HG02884 (cell line): ENCODE measurements at regions not wholly inside any gene's neighbourhood (a gene's known extent, or its start where the extent isn't known, plus 50 kb on each side); places are given as distances from the start of the nearest gene placed in this dataset.
"Not testable (repeated sequence)": the region's sequence is repeated elsewhere in the genome, so short reads cannot be mapped to it uniquely, and the experiment has no call there.

Experiments
- ATAC-seq: cut with Tn5 transposase; IDR thresholded peaks from one replicate; pipeline ENCODE4 v1.9.1; 2021; ENCODE audit warnings: mild to moderate bottlenecking, moderate library complexity; ENCODE audit not compliant: unreplicated experiment

GRCh38 chr14:83827383-83827782, 1702.6 kb upstream of the FLRT2 start:
- ATAC-seq, result no peak

- ATAC-seq, result no peak
Measured at GRCh38 chr14:83828406-83828805, 1701.5 kb upstream of the FLRT2 start.

GRCh38 chr14:83830316-83830715, 1699.6 kb upstream of the FLRT2 start:
- no peak for ATAC-seq

GRCh38 chr14:83838226-83838625, 1691.7 kb upstream of the FLRT2 start:
- ATAC-seq, result no peak

- ATAC-seq, result no peak
Measured at GRCh38 chr14:83842547-83842946, 1687.4 kb upstream of the FLRT2 start.

- no peak for ATAC-seq
Measured at GRCh38 chr14:83847102-83847501, 1682.8 kb upstream of the FLRT2 start.

GRCh38 chr14:83850092-83850491, 1679.9 kb upstream of the FLRT2 start:
- no peak for ATAC-seq

GRCh38 chr14:83856334-83856733, 1673.6 kb upstream of the FLRT2 start:
- no peak for ATAC-seq

- ATAC-seq, result no peak
Measured at GRCh38 chr14:83860631-83861155, 1669.3 kb upstream of the FLRT2 start.

- ATAC-seq, result no peak
Measured at GRCh38 chr14:83863042-83863774, 1666.7 kb upstream of the FLRT2 start.

GRCh38 chr14:83864106-83864505, 1665.8 kb upstream of the FLRT2 start:
- no peak for ATAC-seq

GRCh38 chr14:83867566-83868225, 1662.2 kb upstream of the FLRT2 start:
- ATAC-seq, result no peak

- ATAC-seq, result no peak
Measured at GRCh38 chr14:83870546-83871270, 1659.2 kb upstream of the FLRT2 start.

- ATAC-seq, result no peak
Measured at GRCh38 chr14:83873669-83874068, 1656.3 kb upstream of the FLRT2 start.

GRCh38 chr14:83874662-83875061, 1655.3 kb upstream of the FLRT2 start:
- no peak for ATAC-seq

- ATAC-seq, result no peak
Measured at GRCh38 chr14:83883732-83884131, 1646.2 kb upstream of the FLRT2 start.

GRCh38 chr14:83885837-83886293, 1644.1 kb upstream of the FLRT2 start:
- ATAC-seq, result no peak

GRCh38 chr14:83887866-83888265, 1642.1 kb upstream of the FLRT2 start:
- no peak for ATAC-seq

- ATAC-seq, result no peak
Measured at GRCh38 chr14:83893447-83893846, 1636.5 kb upstream of the FLRT2 start.

GRCh38 chr14:83894568-83894967, 1635.4 kb upstream of the FLRT2 start:
- no peak for ATAC-seq

- ATAC-seq, result not testable (repeated sequence)
Measured at GRCh38 chr14:83898558-83898957, 1631.4 kb upstream of the FLRT2 start.

- no peak for ATAC-seq
Measured at GRCh38 chr14:83899706-83900105, 1630.2 kb upstream of the FLRT2 start.
